HuH-7 (cell line): ENCODE measurements at regions not wholly inside any gene's neighbourhood (a gene's known extent, or its start where the extent isn't known, plus 50 kb on each side); places are given as distances from the start of the nearest gene placed in this dataset.
"Not testable (repeated sequence)": the region's sequence is repeated elsewhere in the genome, so short reads cannot be mapped to it uniquely, and the experiment has no call there.

ENCODE experiments used
- DNase-seq: peaks from one replicate; pipeline ENCODE4 v3.0.0; 2011; ENCODE audit warnings: low spot score

- DNase-seq = no peak
Measured at GRCh38 chr7:81433206-81433605, 336.6 kb downstream of the HGF start.

DNA sequence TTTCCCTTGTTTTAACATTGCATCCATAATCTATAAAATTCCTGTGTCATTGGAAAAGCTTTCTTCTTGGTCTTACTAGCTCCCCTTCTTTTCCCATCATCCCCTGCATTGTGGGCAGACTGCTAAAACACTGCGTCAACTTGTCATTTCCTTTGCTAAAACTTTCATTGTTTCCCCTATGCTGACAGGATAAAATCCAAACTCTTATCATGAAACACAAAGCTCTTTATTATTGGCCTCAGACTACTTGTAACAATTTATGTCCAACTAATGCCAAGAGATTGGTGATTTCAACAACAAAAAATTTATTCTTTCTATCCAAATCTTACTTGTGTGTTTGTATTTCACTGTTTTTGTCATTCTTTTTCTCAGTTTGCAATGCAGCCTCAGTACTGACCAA is 339.1 kb downstream of the HGF start:
- no peak for DNase-seq

- no peak for DNase-seq
Measured at GRCh38 chr7:81430150-81430549, 339.7 kb downstream of the HGF start.

- no peak for DNase-seq
Measured at GRCh38 chr7:81427461-81427860, 342.4 kb downstream of the HGF start.

DNA sequence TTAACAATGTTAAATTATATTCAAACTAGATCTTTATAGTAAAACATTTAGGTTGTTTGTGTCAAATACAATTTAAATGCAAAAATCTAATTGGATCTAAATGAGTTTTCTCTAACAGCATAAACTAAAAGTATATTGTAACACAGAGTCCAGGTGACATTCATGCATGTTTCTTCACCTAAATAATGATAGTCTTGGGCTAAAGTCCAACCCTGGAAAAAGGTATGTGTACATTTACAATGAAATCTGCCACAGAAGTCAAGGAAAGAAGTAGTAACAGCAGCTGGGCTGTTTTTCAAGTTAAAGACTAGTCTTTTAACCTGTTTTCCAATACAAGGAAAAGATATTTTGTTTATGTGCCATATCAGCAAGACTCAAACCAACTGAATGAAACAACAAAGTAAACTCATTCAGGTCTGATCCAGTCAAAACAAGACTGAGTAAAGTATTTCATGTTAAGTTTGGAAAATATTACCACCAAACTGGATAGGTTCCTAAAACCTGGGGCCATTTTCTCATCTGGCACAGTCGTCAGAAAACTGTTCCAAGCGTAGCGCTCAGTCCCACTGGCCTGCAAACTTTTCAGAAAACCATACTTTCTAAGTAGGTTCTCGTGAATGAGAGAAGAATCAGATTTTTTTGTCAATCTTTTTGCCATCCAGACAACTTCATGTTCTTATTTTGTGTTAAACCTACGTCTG is 349.2 kb downstream of the HGF start:
- no peak for DNase-seq

GRCh38 chr7:81419731-81420130 is 350.1 kb downstream of the HGF start:
- DNase-seq = no peak

DNA sequence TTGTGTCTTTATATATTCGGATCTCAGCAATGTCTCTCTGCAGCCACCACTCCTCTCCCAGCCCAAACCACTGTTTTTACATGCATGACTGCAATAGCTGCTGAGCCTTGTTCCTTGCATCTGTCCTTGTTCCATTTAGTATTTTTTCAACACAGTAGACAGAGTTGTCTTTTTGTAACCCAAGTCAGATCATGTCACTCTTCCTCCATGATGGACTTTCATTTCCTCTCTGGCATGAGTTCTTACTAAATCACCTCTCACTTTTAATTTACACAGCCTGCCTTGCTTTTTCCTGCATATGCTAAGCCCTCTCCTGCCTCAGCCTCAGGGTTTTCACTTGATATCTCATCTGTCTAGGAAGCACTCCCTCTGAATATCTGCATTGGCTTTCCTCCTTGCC is 353.2 kb downstream of the HGF start:
- no peak for DNase-seq

DNA sequence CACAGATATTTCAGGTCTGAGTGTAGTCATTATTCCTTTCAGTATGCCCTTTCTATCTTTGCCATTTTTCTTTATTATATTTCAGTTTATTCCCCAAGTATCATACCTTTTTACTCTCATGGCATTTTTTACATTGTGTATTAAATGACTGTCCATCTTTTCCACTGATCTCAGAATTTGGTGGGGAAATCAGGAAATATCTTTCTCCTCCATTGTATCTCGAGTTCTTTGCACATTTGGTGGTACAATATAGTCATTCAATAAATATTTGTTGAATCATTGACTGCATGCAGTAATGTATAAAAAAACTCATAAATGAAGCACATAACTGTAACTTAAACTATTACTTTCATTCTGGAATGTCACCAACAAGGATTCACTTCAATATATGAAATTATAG is 354.7 kb downstream of the HGF start:
- DNase-seq = no peak

DNA sequence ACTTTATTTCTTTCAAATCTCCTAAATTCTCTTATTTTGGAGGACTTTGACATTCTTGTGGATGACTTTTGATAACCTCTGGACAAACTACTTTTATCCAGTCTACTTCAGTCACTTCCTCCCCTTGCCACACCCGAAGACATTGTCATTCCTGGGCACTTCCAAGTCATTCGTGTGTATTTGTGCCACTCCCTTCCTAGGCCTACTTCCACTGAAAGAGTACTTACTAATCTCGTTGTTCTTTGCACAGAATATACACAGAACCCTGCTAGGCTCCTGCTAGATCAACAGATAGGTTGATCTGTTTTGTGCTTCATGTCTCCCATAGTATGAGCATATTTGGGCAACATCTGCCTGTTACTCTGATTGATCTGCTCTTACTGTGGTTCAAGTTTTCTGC is 355.4 kb downstream of the HGF start:
- DNase-seq = no peak

- DNase-seq = no peak
Measured at GRCh38 chr7:81410471-81411117, 359.3 kb downstream of the HGF start.

- no peak for DNase-seq
Measured at GRCh38 chr7:81408728-81409127, 361.1 kb downstream of the HGF start.

- DNase-seq = no peak
Measured at GRCh38 chr7:81407094-81407493, 362.8 kb downstream of the HGF start.

GRCh38 chr7:81404669-81405068 is 365.2 kb downstream of the HGF start:
- DNase-seq = no peak

- DNase-seq = no peak
Measured at GRCh38 chr7:81402227-81402626, 367.6 kb downstream of the HGF start.

GRCh38 chr7:81399471-81399870 is 370.4 kb downstream of the HGF start:
- DNase-seq = no peak

DNA sequence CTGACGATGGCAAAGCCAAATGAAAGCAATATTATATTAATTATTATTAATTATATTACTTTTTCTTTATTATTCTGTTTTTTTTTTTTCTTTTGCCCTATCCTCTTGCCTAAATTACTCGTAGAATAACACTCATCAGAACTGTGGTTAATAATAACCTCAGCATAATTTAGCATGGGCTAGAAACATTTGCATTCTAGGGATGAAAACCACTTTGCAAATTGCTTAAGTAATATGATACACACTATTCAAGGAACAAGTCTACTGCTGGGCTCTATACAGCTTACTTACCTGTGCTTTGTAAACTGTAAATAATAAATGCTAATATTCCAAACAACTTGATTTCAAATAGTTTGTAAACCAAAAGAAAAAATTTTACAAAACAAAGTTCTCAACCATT is 375.8 kb downstream of the HGF start:
- DNase-seq = no peak

DNA sequence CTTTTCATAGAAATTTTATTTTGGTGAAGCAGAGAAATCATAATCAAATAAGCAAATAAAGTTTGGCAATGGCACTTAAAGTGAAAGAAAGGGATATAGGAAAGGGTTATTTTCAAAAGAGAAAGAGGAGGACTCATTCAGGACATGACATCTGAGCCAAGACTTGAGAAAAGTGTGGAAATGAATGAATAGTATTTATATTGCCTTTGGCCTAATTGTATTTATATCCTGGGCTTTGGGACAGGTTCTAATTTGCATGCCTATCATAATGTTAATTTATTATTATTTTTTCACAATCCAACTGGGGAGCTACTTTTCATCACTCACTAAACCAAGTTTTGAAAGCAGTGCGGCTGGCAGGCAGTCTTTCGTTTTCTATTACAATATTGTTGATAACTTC is 376.8 kb downstream of the HGF start:
- DNase-seq = no peak

DNA sequence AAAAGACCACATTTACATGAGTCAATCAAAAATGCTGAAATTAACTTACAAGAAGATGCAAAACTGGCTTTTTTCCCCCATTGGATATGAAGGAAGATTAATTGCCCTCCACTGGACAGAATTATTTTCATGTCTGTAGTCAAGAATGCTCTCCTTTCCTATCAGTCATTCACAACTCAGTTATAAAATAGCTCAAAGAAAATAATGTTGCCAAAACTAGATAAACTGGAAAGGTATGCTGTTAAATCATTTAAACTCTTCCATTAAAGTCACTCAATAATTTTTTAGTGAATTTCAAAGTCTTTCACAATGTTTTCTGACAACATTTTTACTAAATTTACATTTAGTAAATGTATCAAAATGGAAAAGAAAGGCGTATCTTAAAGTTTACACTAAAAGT is 384.5 kb downstream of the HGF start:
- no peak for DNase-seq

GRCh38 chr7:81383846-81384245 is 386.0 kb downstream of the HGF start:
- DNase-seq = no peak

- DNase-seq = not testable (repeated sequence)
Measured at GRCh38 chr7:81374641-81375040, 395.2 kb downstream of the HGF start.

DNA sequence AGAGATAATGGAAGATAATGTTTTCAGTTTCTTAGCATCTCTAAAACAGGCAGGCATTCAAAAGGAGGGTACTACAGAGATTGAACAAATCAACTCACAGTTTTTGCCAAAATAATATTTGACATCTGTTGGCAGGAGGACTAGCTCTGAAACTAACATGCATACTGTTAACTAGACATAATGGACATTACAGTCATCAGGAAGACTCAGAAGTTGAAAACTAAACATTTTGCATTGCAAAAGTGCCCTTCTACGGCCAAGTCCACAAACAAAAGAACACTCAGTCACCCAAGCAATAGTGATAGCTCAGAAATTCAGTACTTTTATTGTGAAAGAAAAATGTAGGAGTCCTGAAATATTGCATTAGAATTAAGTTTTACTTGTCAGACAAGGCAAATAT is 399.0 kb downstream of the HGF start:
- no peak for DNase-seq

- no peak for DNase-seq
Measured at GRCh38 chr7:81367326-81367931, 402.4 kb downstream of the HGF start.

- DNase-seq = no peak
Measured at GRCh38 chr7:81366546-81366945, 403.3 kb downstream of the HGF start.
